Ishikawa (cell line): ENCODE measurements at regions not wholly inside any gene's neighbourhood (a gene's known extent, or its start where the extent isn't known, plus 50 kb on each side); places are given as distances from the start of the nearest gene placed in this dataset.

Experiments used
- CEBPB ChIP-seq: IDR thresholded peaks from 2 replicates; pipeline ENCODE4 v1.6.1; 2012
- EP300 ChIP-seq: IDR thresholded peaks from 2 replicates; pipeline ENCODE4 v1.6.1; 2012; ENCODE audit warnings: borderline replicate concordance
- FOXM1 ChIP-seq: IDR thresholded peaks from 2 replicates; pipeline ENCODE4 v1.6.1; 2012; ENCODE audit warnings: low read depth, borderline replicate concordance
- MAX ChIP-seq: IDR thresholded peaks from 2 replicates; pipeline ENCODE4 v1.6.1; 2012
- RAD21 ChIP-seq: IDR thresholded peaks from 2 replicates; pipeline ENCODE4 v1.6.1; 2012; ENCODE audit warnings: low read depth
- REST ChIP-seq: IDR thresholded peaks from 2 replicates; pipeline ENCODE4 v1.6.1; 2012; ENCODE audit warnings: low read depth, mild to moderate bottlenecking
- TAF1 ChIP-seq: IDR thresholded peaks from 2 replicates; pipeline ENCODE4 v1.6.1; 2012; ENCODE audit warnings: low read depth, mild to moderate bottlenecking
- YY1 ChIP-seq: IDR thresholded peaks from 2 replicates; pipeline ENCODE4 v1.6.1; 2012; ENCODE audit warnings: low read depth
- ZBTB7A ChIP-seq: IDR thresholded peaks from 2 replicates; pipeline ENCODE4 v1.6.1; 2012; ENCODE audit warnings: low read depth

DNA sequence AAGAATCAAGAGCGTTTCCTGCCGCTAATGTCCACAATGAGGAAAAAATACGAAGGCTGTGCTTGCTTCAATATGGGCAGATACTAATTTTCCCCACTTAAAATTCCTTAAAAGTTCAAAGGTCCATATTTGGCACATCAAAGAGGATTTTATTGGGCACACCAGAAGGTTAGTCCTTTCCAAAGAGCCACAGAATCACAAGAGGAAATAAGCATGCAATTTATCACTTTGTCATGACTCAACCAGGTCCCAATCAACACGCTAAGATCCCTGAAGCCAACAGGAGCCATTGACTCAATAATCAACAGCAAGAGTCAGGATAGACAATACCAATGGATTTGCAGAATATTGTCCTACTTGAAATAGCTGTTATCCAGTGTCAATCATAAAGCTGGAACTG, 80.6 kb downstream of the MAP1LC3B2 start:
- TF ChIP-seq RAD21: no peak
- TF ChIP-seq YY1: no peak
- TF ChIP-seq MAX: no peak
- no peak for TF ChIP-seq TAF1
- TF ChIP-seq EP300: no peak
- no peak for TF ChIP-seq CEBPB
- no peak for TF ChIP-seq FOXM1
- no peak for TF ChIP-seq ZBTB7A
- no peak for TF ChIP-seq REST
